ENCODE measurements at regions not wholly inside any gene's neighbourhood (a gene's known extent, or its start where the extent isn't known, plus 50 kb on each side); places are given as distances from the start of the nearest gene placed in this dataset.

DNA sequence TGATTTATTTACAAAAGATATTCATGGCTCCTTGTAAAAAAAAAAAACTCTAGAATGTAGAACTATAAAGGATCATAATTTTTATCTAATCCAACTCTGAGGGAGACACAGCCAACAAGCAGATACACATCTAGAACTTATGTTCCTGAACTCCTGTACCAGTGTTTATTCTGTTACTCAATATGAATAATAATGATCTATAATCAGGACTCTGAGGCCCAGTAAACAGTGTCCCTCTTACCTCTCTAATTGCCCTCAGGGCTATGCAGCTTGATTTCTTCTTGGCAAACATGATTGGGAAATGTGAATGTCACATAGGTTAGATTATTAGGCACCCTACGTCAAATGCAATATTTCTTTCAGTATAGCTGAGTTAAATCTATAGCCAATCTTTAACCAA is 391.6 kb upstream of the RPS23 start:
- no peaks in the 10 kb centered on the region for H3K79me2 ChIP-seq (ENCODE audit: insufficient read depth, low read depth, low read length)
- ChIA-PET CTCF (ENCODE audit: unreplicated experiment) (no interaction called here), POLR2A (no interaction called here)
- no peak overlapping the region for H3K4me3 ChIP-seq (ENCODE audit: low read depth, low read length, poor library complexity, severe bottlenecking)
- H3K9me3 ChIP-seq (ENCODE audit: low read length) = no peaks in the 10 kb centered on the region
- intact Hi-C loops (cut with micrococcal nuclease; ENCODE audit: unreplicated experiment) = no loop called here
- H4K20me1 ChIP-seq (ENCODE audit: insufficient read depth, low read length) = no peaks in the 10 kb centered on the region
- TF ChIP-seq, protein P1, sequence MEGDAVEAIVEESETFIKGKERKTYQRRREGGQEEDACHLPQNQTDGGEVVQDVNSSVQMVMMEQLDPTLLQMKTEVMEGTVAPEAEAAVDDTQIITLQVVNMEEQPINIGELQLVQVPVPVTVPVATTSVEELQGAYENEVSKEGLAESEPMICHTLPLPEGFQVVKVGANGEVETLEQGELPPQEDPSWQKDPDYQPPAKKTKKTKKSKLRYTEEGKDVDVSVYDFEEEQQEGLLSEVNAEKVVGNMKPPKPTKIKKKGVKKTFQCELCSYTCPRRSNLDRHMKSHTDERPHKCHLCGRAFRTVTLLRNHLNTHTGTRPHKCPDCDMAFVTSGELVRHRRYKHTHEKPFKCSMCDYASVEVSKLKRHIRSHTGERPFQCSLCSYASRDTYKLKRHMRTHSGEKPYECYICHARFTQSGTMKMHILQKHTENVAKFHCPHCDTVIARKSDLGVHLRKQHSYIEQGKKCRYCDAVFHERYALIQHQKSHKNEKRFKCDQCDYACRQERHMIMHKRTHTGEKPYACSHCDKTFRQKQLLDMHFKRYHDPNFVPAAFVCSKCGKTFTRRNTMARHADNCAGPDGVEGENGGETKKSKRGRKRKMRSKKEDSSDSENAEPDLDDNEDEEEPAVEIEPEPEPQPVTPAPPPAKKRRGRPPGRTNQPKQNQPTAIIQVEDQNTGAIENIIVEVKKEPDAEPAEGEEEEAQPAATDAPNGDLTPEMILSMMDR (conservative IDR thresholded peaks at IDR 0.05; ENCODE audit: low read length) = no peak
- no peak for TF ChIP-seq EZH2phosphoT487 (IDR thresholded peaks at IDR 0.05; ENCODE audit: borderline replicate concordance, low read depth, low read length)
- H3K4me2 ChIP-seq (ENCODE audit: low read length) = no peak overlapping the region
- H3K9me2 ChIP-seq (ENCODE audit: insufficient read depth, low read length) = no peaks in the 10 kb centered on the region
- no peak overlapping the region for H3K27ac ChIP-seq (ENCODE audit: low read depth, low read length, poor library complexity, severe bottlenecking)
- H3K4me1 ChIP-seq (ENCODE audit: insufficient read depth, low read length, poor library complexity, severe bottlenecking) = no peaks in the 10 kb centered on the region
- DNase-seq (ENCODE audit: low spot score) = no peak
- no peak overlapping the region for H2AFZ ChIP-seq (ENCODE audit: low read length)
- no TSS peak for BruUV-seq (replicated peaks)
- no peaks in the 10 kb centered on the region for H3K36me3 ChIP-seq (ENCODE audit: insufficient read depth, low read length)

DNA sequence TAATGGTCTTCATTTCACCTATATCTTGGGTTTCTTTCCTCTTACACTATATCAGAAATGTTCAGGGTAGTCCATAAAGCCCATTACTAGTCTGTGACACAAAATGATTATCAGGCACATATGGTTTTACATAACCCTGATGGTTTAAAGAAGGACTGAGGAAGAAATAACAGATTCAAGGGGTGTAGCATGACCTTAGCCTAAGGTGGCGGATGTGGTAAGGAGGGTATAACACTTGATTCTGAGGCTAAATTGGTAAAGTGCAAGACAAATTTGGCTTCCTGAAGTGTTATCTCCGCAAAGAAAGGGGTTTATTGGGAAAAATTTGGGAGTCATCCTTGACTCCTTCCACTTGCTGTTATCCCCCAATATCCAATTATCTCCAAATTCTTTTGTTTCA is 388.2 kb upstream of the RPS23 start:
- H3K9me2 ChIP-seq (ENCODE audit: insufficient read depth, low read length) = no peaks in the 10 kb centered on the region
- POLR2A ChIA-PET = no interaction called here
- H3K79me2 ChIP-seq (ENCODE audit: insufficient read depth, low read depth, low read length) = no peaks in the 10 kb centered on the region
- H3K4me1 ChIP-seq (ENCODE audit: insufficient read depth, low read length, poor library complexity, severe bottlenecking) = no peaks in the 10 kb centered on the region
- H3K9me3 ChIP-seq (ENCODE audit: low read length) = no peaks in the 10 kb centered on the region
- CTCF ChIA-PET (ENCODE audit: unreplicated experiment) = no interaction called here
- no peaks in the 10 kb centered on the region for H4K20me1 ChIP-seq (ENCODE audit: insufficient read depth, low read length)
- intact Hi-C loops (cut with micrococcal nuclease; ENCODE audit: unreplicated experiment) = no loop called here
- H3K36me3 ChIP-seq (ENCODE audit: insufficient read depth, low read length) = no peaks in the 10 kb centered on the region
- no peak overlapping the region for H3K4me2 ChIP-seq (ENCODE audit: low read length)
- no peak for DNase-seq (ENCODE audit: low spot score)
- BruUV-seq (replicated peaks) = no TSS peak
- TF ChIP-seq EZH2phosphoT487 (IDR thresholded peaks at IDR 0.05; ENCODE audit: borderline replicate concordance, low read depth, low read length) = no peak
- TF ChIP-seq, protein P1 (conservative IDR thresholded peaks at IDR 0.05; ENCODE audit: low read length) = no peak
- no peak overlapping the region for H3K4me3 ChIP-seq (ENCODE audit: low read depth, low read length, poor library complexity, severe bottlenecking)
- no peak overlapping the region for H2AFZ ChIP-seq (ENCODE audit: low read length)
- H3K27ac ChIP-seq (ENCODE audit: low read depth, low read length, poor library complexity, severe bottlenecking) = no peak overlapping the region

DNA sequence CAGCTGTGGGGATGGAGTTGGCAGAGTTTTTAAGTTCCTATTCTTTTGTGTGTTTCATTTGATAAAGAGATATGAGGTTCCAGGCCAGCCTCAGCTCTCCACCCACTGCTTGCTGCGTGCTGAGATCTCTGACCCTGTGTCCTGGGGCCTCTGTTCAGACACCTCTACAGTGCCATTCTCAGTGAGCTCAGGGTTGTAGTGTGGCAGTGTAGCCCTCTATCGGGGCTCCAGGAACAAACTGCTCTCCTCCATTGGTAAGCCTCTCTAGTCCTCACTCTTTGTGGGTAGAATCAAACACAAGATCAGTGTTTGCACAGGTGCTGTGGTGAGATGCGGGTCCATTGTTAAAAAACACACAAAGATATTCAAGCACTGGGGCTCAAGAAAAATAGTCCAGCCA is 386.6 kb upstream of the RPS23 start:
- Histone ChIP-seq H3K4me3 (ENCODE audit: low read depth, low read length, poor library complexity, severe bottlenecking) (no peak overlapping the region), H4K20me1 (ENCODE audit: insufficient read depth, low read length) (no peaks in the 10 kb centered on the region), H3K4me2 (ENCODE audit: low read length) (no peak overlapping the region), H3K9me3 (ENCODE audit: low read length) (no peaks in the 10 kb centered on the region), H3K27ac (ENCODE audit: low read depth, low read length, poor library complexity, severe bottlenecking) (no peak overlapping the region), H3K36me3 (ENCODE audit: insufficient read depth, low read length) (no peaks in the 10 kb centered on the region), H3K9me2 (ENCODE audit: insufficient read depth, low read length) (no peaks in the 10 kb centered on the region), H3K79me2 (ENCODE audit: insufficient read depth, low read depth, low read length) (no peaks in the 10 kb centered on the region), H3K4me1 (ENCODE audit: insufficient read depth, low read length, poor library complexity, severe bottlenecking) (no peaks in the 10 kb centered on the region), H2AFZ (ENCODE audit: low read length) (no peak overlapping the region)
- BruUV-seq (replicated peaks) = no TSS peak
- ChIA-PET CTCF (ENCODE audit: unreplicated experiment) (no interaction called here), POLR2A (no interaction called here)
- TF ChIP-seq EZH2phosphoT487 (IDR thresholded peaks at IDR 0.05; ENCODE audit: borderline replicate concordance, low read depth, low read length) = no peak
- TF ChIP-seq, protein P1 (conservative IDR thresholded peaks at IDR 0.05; ENCODE audit: low read length) = no peak
- no peak for DNase-seq (ENCODE audit: low spot score)
- intact Hi-C loops (cut with micrococcal nuclease; ENCODE audit: unreplicated experiment) = no loop called here
